Vagina (tissue), 2 donors: ENCODE measurements at regions not wholly inside any gene's neighbourhood (a gene's known extent, or its start where the extent isn't known, plus 50 kb on each side); places are given as distances from the start of the nearest gene placed in this dataset.

Experiments
- DNase-seq, 2 donors: peaks; one replicate each; pipeline ENCODE4 v3.0.0-alpha.2; 2017; ENCODE audit errors: extremely low spot score in 2 of 2
- H3K27ac ChIP-seq: fragments of 200-600 bp; sonication (generic); one replicate; pipeline ENCODE4 v1.5.1; 2019
- H3K27me3 ChIP-seq: fragments of 200-600 bp; sonication (generic); one replicate; pipeline ENCODE4 v1.5.1; 2019
- H3K36me3 ChIP-seq, 2 donors: fragments of 200-600 bp; sonication (generic); one replicate each; pipeline ENCODE4 v1.5.1; 2017 to 2019
- H3K4me1 ChIP-seq: fragments of 200-600 bp; sonication (generic); one replicate; pipeline ENCODE4 v1.5.1; 2019
- H3K4me3 ChIP-seq, 2 donors: fragments of 200-600 bp; sonication (generic); 1 replicate in 1 of 2; 2 replicates in 1 of 2; pipeline ENCODE4 v1.5.1; 2016 to 2019
- H3K9me3 ChIP-seq: fragments of 200-600 bp; sonication (generic); one replicate; pipeline ENCODE4 v1.5.1; 2019
- CTCF ChIP-seq, 3 experiments: fragments of 450-650 bp in 2 of 3; fragments of 200-600 bp in 1 of 3; sonication (generic) in 1 of 3; IDR thresholded peaks; one replicate each; pipeline ENCODE4 v1.5.1; 2017 to 2019; ENCODE audit warnings: antibody characterized with exemption in 3 of 3, mild to moderate bottlenecking in 2 of 3, moderate library complexity in 2 of 3
- POLR2A ChIP-seq, 2 donors: fragments of 450-650 bp; IDR thresholded peaks; one replicate each; pipeline ENCODE4 v1.6.1; 2017; ENCODE audit warnings: antibody characterized with exemption in 2 of 2, mild to moderate bottlenecking in 2 of 2, moderate library complexity in 2 of 2
- POLR2AphosphoS5 ChIP-seq, 2 donors: sonication (generic); formaldehyde crosslinking; IDR thresholded peaks; one replicate each; pipeline ENCODE4 v1.9.0; 2017; ENCODE audit warnings: antibody characterized with exemption in 2 of 2, mild to moderate bottlenecking in 2 of 2, low read depth in 1 of 2; ENCODE audit not compliant: insufficient read depth in 1 of 2
- intact Hi-C: fragments of 100-400 bp; cut with DNase I; formaldehyde crosslinking; loops from one replicate; pipeline ENCODE4 v1.15.1; 2023

- Histone ChIP-seq H3K27ac (no peak overlapping the region), H3K27me3 (no peaks in the 10 kb centered on the region), H3K4me3 (no peak overlapping the region), H3K4me1 (no peaks in the 10 kb centered on the region), H3K36me3 (no peaks in the 10 kb centered on the region), H3K9me3 (no peaks in the 10 kb centered on the region)
- no peak for DNase-seq
- intact Hi-C loops = no loop called here
- TF ChIP-seq POLR2AphosphoS5 (IDR thresholded peaks at IDR 0.05; ENCODE audit: insufficient read depth in 1 of 2, low read depth in 1 of 2) = no peak
- no peak for TF ChIP-seq POLR2A (IDR thresholded peaks at IDR 0.05)
- TF ChIP-seq CTCF (IDR thresholded peaks at IDR 0.05) = no peak
These were observed 522.9 kb downstream of the TMEM182 start for GRCh38 chr2:103284750-103285149.

GRCh38 chr2:103285354-103285753, 523.5 kb downstream of the TMEM182 start:
- no peak overlapping the region for H3K27ac ChIP-seq
- intact Hi-C loops = no loop called here

GRCh38 chr2:103287746-103288145, 525.9 kb downstream of the TMEM182 start:
- no peaks in the 10 kb centered on the region for H3K27me3 ChIP-seq
- no peaks in the 10 kb centered on the region for H3K9me3 ChIP-seq
- no peak for TF ChIP-seq CTCF (IDR thresholded peaks at IDR 0.05)
- no peak for TF ChIP-seq POLR2AphosphoS5 (IDR thresholded peaks at IDR 0.05; ENCODE audit: insufficient read depth in 1 of 2, low read depth in 1 of 2)
- TF ChIP-seq POLR2A (IDR thresholded peaks at IDR 0.05) = no peak
- intact Hi-C loops = no loop called here
- no peak overlapping the region for H3K27ac ChIP-seq
- no peaks in the 10 kb centered on the region for H3K4me1 ChIP-seq
- H3K4me3 ChIP-seq = no peak overlapping the region
- H3K36me3 ChIP-seq = no peaks in the 10 kb centered on the region
- no peak for DNase-seq

More at GRCh38 chr2:103285354-103285753, 523.5 kb downstream of the TMEM182 start:
- TF ChIP-seq POLR2AphosphoS5 (IDR thresholded peaks at IDR 0.05; ENCODE audit: insufficient read depth in 1 of 2, low read depth in 1 of 2) (no peak), CTCF (IDR thresholded peaks at IDR 0.05) (no peak), POLR2A (IDR thresholded peaks at IDR 0.05) (no peak)
- DNase-seq = no peak
- Histone ChIP-seq H3K36me3 (no peaks in the 10 kb centered on the region), H3K4me1 (no peaks in the 10 kb centered on the region), H3K9me3 (no peaks in the 10 kb centered on the region), H3K27me3 (no peaks in the 10 kb centered on the region), H3K4me3 (no peak overlapping the region)

GRCh38 chr2:103288696-103289095, 526.9 kb downstream of the TMEM182 start:
- TF ChIP-seq POLR2AphosphoS5 (IDR thresholded peaks at IDR 0.05; ENCODE audit: insufficient read depth in 1 of 2, low read depth in 1 of 2) = no peak
- TF ChIP-seq CTCF (IDR thresholded peaks at IDR 0.05) = no peak
- TF ChIP-seq POLR2A (IDR thresholded peaks at IDR 0.05) = no peak
- Histone ChIP-seq H3K27ac (no peak overlapping the region), H3K36me3 (no peaks in the 10 kb centered on the region), H3K4me1 (no peaks in the 10 kb centered on the region), H3K9me3 (no peaks in the 10 kb centered on the region), H3K4me3 (no peak overlapping the region), H3K27me3 (no peaks in the 10 kb centered on the region)
- DNase-seq = no peak
- intact Hi-C loops = no loop called here

GRCh38 chr2:103289105-103289725, 527.4 kb downstream of the TMEM182 start:
- H3K9me3 ChIP-seq = no peaks in the 10 kb centered on the region
- TF ChIP-seq POLR2AphosphoS5 (IDR thresholded peaks at IDR 0.05; ENCODE audit: insufficient read depth in 1 of 2, low read depth in 1 of 2) (no peak), CTCF (IDR thresholded peaks at IDR 0.05) (no peak), POLR2A (IDR thresholded peaks at IDR 0.05) (no peak)
- no peak overlapping the region for H3K27ac ChIP-seq
- intact Hi-C loops = no loop called here
- no peaks in the 10 kb centered on the region for H3K27me3 ChIP-seq
- H3K4me1 ChIP-seq = no peaks in the 10 kb centered on the region
- no peaks in the 10 kb centered on the region for H3K36me3 ChIP-seq
- DNase-seq = no peak
- no peak overlapping the region for H3K4me3 ChIP-seq
